Body of pancreas (tissue), 4 donors: ENCODE measurements at regions not wholly inside any gene's neighbourhood (a gene's known extent, or its start where the extent isn't known, plus 50 kb on each side); places are given as distances from the start of the nearest gene placed in this dataset.

Experiments used
- CTCF ChIP-seq, 7 experiments: fragments of 450-650 bp in 4 of 7; fragments of 200-600 bp in 3 of 7; sonication (generic) in 3 of 7; IDR thresholded peaks; one replicate each; pipeline ENCODE4 v1.5.1; 2016 to 2019; ENCODE audit warnings: antibody characterized with exemption in 7 of 7
- POLR2A ChIP-seq, 3 donors: fragments of 450-650 bp; IDR thresholded peaks; one replicate each; pipeline ENCODE4 v1.6.1; 2016; ENCODE audit warnings: antibody characterized with exemption in 3 of 3, mild to moderate bottlenecking in 2 of 3

- no peak for TF ChIP-seq CTCF (IDR thresholded peaks at IDR 0.05)
- TF ChIP-seq POLR2A (IDR thresholded peaks at IDR 0.05) = no peak
Measured at GRCh38 chr5:99808657-99809230, 726.4 kb upstream of the FAM174A start.
